ENCODE measurements at regions not wholly inside any gene's neighbourhood (a gene's known extent, or its start where the extent isn't known, plus 50 kb on each side); places are given as distances from the start of the nearest gene placed in this dataset.

DNA sequence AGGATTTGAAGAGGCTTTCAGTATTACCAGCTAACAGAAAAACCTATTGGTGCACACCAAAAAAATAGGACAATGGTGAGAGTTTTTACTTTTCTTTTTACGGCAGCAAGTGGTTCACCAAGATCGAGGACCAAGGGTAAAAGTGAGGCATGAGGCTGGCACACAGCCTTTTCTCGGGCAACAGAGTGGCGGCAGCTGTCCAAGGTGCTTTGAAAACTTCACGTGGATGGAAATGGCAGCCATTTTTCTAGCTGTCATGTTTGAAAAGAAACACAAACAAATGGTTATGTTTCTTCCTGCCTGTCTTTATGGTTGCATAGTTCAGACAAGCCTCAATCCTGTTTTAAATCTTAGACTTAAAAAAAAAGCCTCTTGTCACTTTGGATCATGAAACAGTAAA, 812.5 kb upstream of the CHAC2 start:
- Histone ChIP-seq H3K4ac (ENCODE audit: low read length) (no peak overlapping the region), H3K27me3 (ENCODE audit: control insufficient read depth in 3 of 3, insufficient read depth in 3 of 3, low read depth in 1 of 3, low read length in 3 of 3) (no peaks in the 10 kb centered on the region), H2AK5ac (ENCODE audit: low read depth, low read length) (no peak overlapping the region), H2BK120ac (ENCODE audit: low read depth, low read length) (no peak overlapping the region), H3K4me2 (ENCODE audit: insufficient read depth, low read length, poor library complexity, severe bottlenecking) (no peak overlapping the region), H3K4me3 (ENCODE audit: low read length in 2 of 2) (no peak overlapping the region), H3K18ac (ENCODE audit: low read length) (no peak overlapping the region), H3K9me3 (replicated peaks in 1 of 2; ENCODE audit: control insufficient read depth in 2 of 2, insufficient read depth in 1 of 2, low read depth in 1 of 2, low read length in 2 of 2) (no peaks in the 10 kb centered on the region), H4K8ac (ENCODE audit: low read depth, low read length) (no peak overlapping the region), H3K4me1 (ENCODE audit: control insufficient read depth in 2 of 2, insufficient read depth in 1 of 2, low read depth in 1 of 2, low read length in 2 of 2) (no peaks in the 10 kb centered on the region), H2BK12ac (ENCODE audit: low read length) (no peak overlapping the region), H3K27ac (replicated peaks; ENCODE audit: low read length) (no peak overlapping the region), H2AFZ (ENCODE audit: low read length) (no peak overlapping the region), H3K9ac (ENCODE audit: low read depth, low read length, poor library complexity) (no peak overlapping the region), H2BK5ac (ENCODE audit: low read length) (no peak overlapping the region), H3K79me1 (ENCODE audit: low read depth, low read length) (no peaks in the 10 kb centered on the region), H3K23ac (ENCODE audit: low read depth, low read length, poor library complexity) (no peak overlapping the region), H4K91ac (ENCODE audit: low read depth, low read length, poor library complexity) (no peak overlapping the region), H3K36me3 (replicated peaks in 1 of 2; ENCODE audit: control insufficient read depth in 2 of 2, insufficient read depth in 2 of 2, low read length in 2 of 2) (no peaks in the 10 kb centered on the region), H3K14ac (ENCODE audit: low read length) (no peak overlapping the region), H2BK15ac (ENCODE audit: low read length) (no peak overlapping the region)
- WGBS, 2 donors (ENCODE audit: extremely low coverage in 2 of 2, insufficient read length in 2 of 2, insufficient replicate concordance in 1 of 2), result no CpG with 5 or more reads among the region's 5 CpGs
- no peak for DNase-seq (ENCODE audit: low spot score)

- H3K9ac ChIP-seq (ENCODE audit: low read depth, low read length, poor library complexity), result no peak overlapping the region
- H2BK120ac ChIP-seq (ENCODE audit: low read depth, low read length), result no peak overlapping the region
- H3K23ac ChIP-seq (ENCODE audit: low read depth, low read length, poor library complexity), result no peak overlapping the region
- no peak overlapping the region for H2BK15ac ChIP-seq (ENCODE audit: low read length)
- no peaks in the 10 kb centered on the region for H3K27me3 ChIP-seq (ENCODE audit: control insufficient read depth in 3 of 3, insufficient read depth in 3 of 3, low read depth in 1 of 3, low read length in 3 of 3)
- no peak overlapping the region for H2AK5ac ChIP-seq (ENCODE audit: low read depth, low read length)
- no CpG with 5 or more reads among the region's 2 CpGs for WGBS, 2 donors (ENCODE audit: extremely low coverage in 2 of 2, insufficient read length in 2 of 2, insufficient replicate concordance in 1 of 2)
- no peak overlapping the region for H3K4me3 ChIP-seq (ENCODE audit: low read length in 2 of 2)
- H3K36me3 ChIP-seq (replicated peaks in 1 of 2; ENCODE audit: control insufficient read depth in 2 of 2, insufficient read depth in 2 of 2, low read length in 2 of 2), result no peaks in the 10 kb centered on the region
- H3K4me1 ChIP-seq (ENCODE audit: control insufficient read depth in 2 of 2, insufficient read depth in 1 of 2, low read depth in 1 of 2, low read length in 2 of 2), result no peaks in the 10 kb centered on the region
- H3K79me1 ChIP-seq (ENCODE audit: low read depth, low read length), result no peaks in the 10 kb centered on the region
- H2BK5ac ChIP-seq (ENCODE audit: low read length), result no peak overlapping the region
- no peak overlapping the region for H3K4ac ChIP-seq (ENCODE audit: low read length)
- H3K18ac ChIP-seq (ENCODE audit: low read length), result no peak overlapping the region
- H3K14ac ChIP-seq (ENCODE audit: low read length), result no peak overlapping the region
- no peak overlapping the region for H3K27ac ChIP-seq (replicated peaks; ENCODE audit: low read length)
- H3K4me2 ChIP-seq (ENCODE audit: insufficient read depth, low read length, poor library complexity, severe bottlenecking), result no peak overlapping the region
- no peak overlapping the region for H2BK12ac ChIP-seq (ENCODE audit: low read length)
- no peak overlapping the region for H4K91ac ChIP-seq (ENCODE audit: low read depth, low read length, poor library complexity)
- no peaks in the 10 kb centered on the region for H3K9me3 ChIP-seq (replicated peaks in 1 of 2; ENCODE audit: control insufficient read depth in 2 of 2, insufficient read depth in 1 of 2, low read depth in 1 of 2, low read length in 2 of 2)
- DNase-seq (ENCODE audit: low spot score), result no peak
- no peak overlapping the region for H4K8ac ChIP-seq (ENCODE audit: low read depth, low read length)
- H2AFZ ChIP-seq (ENCODE audit: low read length), result no peak overlapping the region
Observed at GRCh38 chr2:52940101-52940500, 827.5 kb upstream of the CHAC2 start.

GRCh38 chr2:52939250-52939649, 828.4 kb upstream of the CHAC2 start:
- H4K91ac ChIP-seq (ENCODE audit: low read depth, low read length, poor library complexity), result no peak overlapping the region

GRCh38 chr2:52936029-52936428, 831.6 kb upstream of the CHAC2 start:
- Histone ChIP-seq H3K4me2 (ENCODE audit: insufficient read depth, low read length, poor library complexity, severe bottlenecking) (no peak overlapping the region), H2BK120ac (ENCODE audit: low read depth, low read length) (no peak overlapping the region), H3K23ac (ENCODE audit: low read depth, low read length, poor library complexity) (no peak overlapping the region), H3K14ac (ENCODE audit: low read length) (no peak overlapping the region), H3K4me3 (ENCODE audit: low read length in 2 of 2) (no peak overlapping the region), H3K9me3 (replicated peaks in 1 of 2; ENCODE audit: control insufficient read depth in 2 of 2, insufficient read depth in 1 of 2, low read depth in 1 of 2, low read length in 2 of 2) (no peaks in the 10 kb centered on the region), H3K4ac (ENCODE audit: low read length) (no peak overlapping the region), H2BK5ac (ENCODE audit: low read length) (no peak overlapping the region), H3K18ac (ENCODE audit: low read length) (no peak overlapping the region), H3K27ac (replicated peaks; ENCODE audit: low read length) (no peak overlapping the region), H3K79me1 (ENCODE audit: low read depth, low read length) (no peaks in the 10 kb centered on the region), H3K4me1 (ENCODE audit: control insufficient read depth in 2 of 2, insufficient read depth in 1 of 2, low read depth in 1 of 2, low read length in 2 of 2) (no peaks in the 10 kb centered on the region), H4K91ac (ENCODE audit: low read depth, low read length, poor library complexity) (no peak overlapping the region), H4K8ac (ENCODE audit: low read depth, low read length) (no peak overlapping the region), H2BK15ac (ENCODE audit: low read length) (no peak overlapping the region), H2AFZ (ENCODE audit: low read length) (no peak overlapping the region), H2BK12ac (ENCODE audit: low read length) (no peak overlapping the region), H3K9ac (ENCODE audit: low read depth, low read length, poor library complexity) (no peak overlapping the region), H3K36me3 (replicated peaks in 1 of 2; ENCODE audit: control insufficient read depth in 2 of 2, insufficient read depth in 2 of 2, low read length in 2 of 2) (no peaks in the 10 kb centered on the region), H3K27me3 (ENCODE audit: control insufficient read depth in 3 of 3, insufficient read depth in 3 of 3, low read depth in 1 of 3, low read length in 3 of 3) (no peaks in the 10 kb centered on the region), H2AK5ac (ENCODE audit: low read depth, low read length) (no peak overlapping the region)
- DNase-seq (ENCODE audit: low spot score), result no peak
- no CpG with 5 or more reads among the region's 4 CpGs for WGBS, 2 donors (ENCODE audit: extremely low coverage in 2 of 2, insufficient read length in 2 of 2, insufficient replicate concordance in 1 of 2)

More at GRCh38 chr2:52939250-52939649, 828.4 kb upstream of the CHAC2 start:
- Histone ChIP-seq H3K18ac (ENCODE audit: low read length) (no peak overlapping the region), H2BK5ac (ENCODE audit: low read length) (no peak overlapping the region), H3K27me3 (ENCODE audit: control insufficient read depth in 3 of 3, insufficient read depth in 3 of 3, low read depth in 1 of 3, low read length in 3 of 3) (no peaks in the 10 kb centered on the region), H3K79me1 (ENCODE audit: low read depth, low read length) (no peaks in the 10 kb centered on the region), H2BK12ac (ENCODE audit: low read length) (no peak overlapping the region), H3K4me2 (ENCODE audit: insufficient read depth, low read length, poor library complexity, severe bottlenecking) (no peak overlapping the region), H3K4me1 (ENCODE audit: control insufficient read depth in 2 of 2, insufficient read depth in 1 of 2, low read depth in 1 of 2, low read length in 2 of 2) (no peaks in the 10 kb centered on the region), H3K9me3 (replicated peaks in 1 of 2; ENCODE audit: control insufficient read depth in 2 of 2, insufficient read depth in 1 of 2, low read depth in 1 of 2, low read length in 2 of 2) (no peaks in the 10 kb centered on the region), H3K4me3 (ENCODE audit: low read length in 2 of 2) (no peak overlapping the region), H3K23ac (ENCODE audit: low read depth, low read length, poor library complexity) (no peak overlapping the region), H2BK120ac (ENCODE audit: low read depth, low read length) (no peak overlapping the region), H3K14ac (ENCODE audit: low read length) (no peak overlapping the region), H4K8ac (ENCODE audit: low read depth, low read length) (no peak overlapping the region), H2AFZ (ENCODE audit: low read length) (no peak overlapping the region), H3K4ac (ENCODE audit: low read length) (no peak overlapping the region), H3K9ac (ENCODE audit: low read depth, low read length, poor library complexity) (no peak overlapping the region), H3K36me3 (replicated peaks in 1 of 2; ENCODE audit: control insufficient read depth in 2 of 2, insufficient read depth in 2 of 2, low read length in 2 of 2) (no peaks in the 10 kb centered on the region), H2AK5ac (ENCODE audit: low read depth, low read length) (no peak overlapping the region), H2BK15ac (ENCODE audit: low read length) (no peak overlapping the region), H3K27ac (replicated peaks; ENCODE audit: low read length) (no peak overlapping the region)
- DNase-seq (ENCODE audit: low spot score), result no peak
- WGBS, 2 donors (ENCODE audit: extremely low coverage in 2 of 2, insufficient read length in 2 of 2, insufficient replicate concordance in 1 of 2), result no CpG with 5 or more reads among the region's 2 CpGs

Measured in neuronal stem cell (in vitro differentiated cells).